Fibroblast of lung (primary cell): ENCODE measurements at regions not wholly inside any gene's neighbourhood (a gene's known extent, or its start where the extent isn't known, plus 50 kb on each side); places are given as distances from the start of the nearest gene placed in this dataset.

Source experiments
- CTCF ChIP-seq, 2 donors: IDR thresholded peaks in 1 of 2; conservative IDR thresholded peaks in 1 of 2; 1 replicate in 1 of 2; 2 replicates in 1 of 2; pipeline ENCODE4 v1.5.1; 2011 to 2012; ENCODE audit warnings: low read length in 2 of 2, control low read depth in 1 of 2, inconsistent platforms in 1 of 2, low read depth in 1 of 2, mild to moderate bottlenecking in 1 of 2
- EZH2 ChIP-seq: IDR thresholded peaks from 2 replicates; pipeline ENCODE4 v1.5.1; 2012; ENCODE audit warnings: low read length, control low read depth, mild to moderate bottlenecking; ENCODE audit errors: missing control alignments

GRCh38 chr3:94568041-94568440 lies 505.2 kb downstream of the NSUN3 start:
- TF ChIP-seq CTCF (conservative IDR thresholded peaks at IDR 0.05 in 1 of 2, IDR thresholded peaks at IDR 0.05 in 1 of 2; ENCODE audit: low read depth in 1 of 2, low read length in 2 of 2), result no peak
- TF ChIP-seq EZH2, result no peak
